Progenitor cell of endocrine pancreas (in vitro differentiated cells): ENCODE measurements at regions not wholly inside any gene's neighbourhood (a gene's known extent, or its start where the extent isn't known, plus 50 kb on each side); places are given as distances from the start of the nearest gene placed in this dataset.

Experiments
- DNase-seq: peaks from one replicate; pipeline ENCODE4 v3.0.0; 2021; ENCODE audit warnings: low spot score; ENCODE audit not compliant: unreplicated experiment
- H3K27ac Mint-ChIP-seq: 2 replicates; pipeline ENCODE4 v1.8.0; 2021; ENCODE audit warnings: mild to moderate bottlenecking, moderate library complexity, mixed read lengths
- H3K27me3 Mint-ChIP-seq: 2 replicates; pipeline ENCODE4 v1.8.0; 2021; ENCODE audit warnings: mixed read lengths
- H3K36me3 Mint-ChIP-seq: 2 replicates; pipeline ENCODE4 v1.8.0; 2022; ENCODE audit warnings: mixed read lengths; ENCODE audit not compliant: insufficient read depth
- H3K4me1 Mint-ChIP-seq: 2 replicates; pipeline ENCODE4 v1.8.0; 2021; ENCODE audit warnings: low read depth, mixed read lengths
- H3K4me3 Mint-ChIP-seq: 2 replicates; pipeline ENCODE4 v1.8.0; 2021; ENCODE audit warnings: low read depth, mild to moderate bottlenecking, moderate library complexity, mixed read lengths
- H3K9me3 Mint-ChIP-seq: 2 replicates; pipeline ENCODE4 v1.8.0; 2021; ENCODE audit warnings: low read depth, mixed read lengths
- CTCF ChIP-seq: fragments of 200-600 bp; sonication (generic); IDR thresholded peaks from one replicate; pipeline ENCODE4 v1.5.0; 2021; ENCODE audit warnings: antibody characterized with exemption, mild to moderate bottlenecking; ENCODE audit not compliant: unreplicated experiment

GRCh38 chr5:128615578-128615977 is 77.5 kb upstream of the FBN2 start:
- no peak for DNase-seq
- Mint-ChIP-seq H3K4me1 (no peaks in the 10 kb centered on the region), H3K27me3 (no peaks in the 10 kb centered on the region), H3K27ac (no peak overlapping the region), H3K36me3 (no peaks in the 10 kb centered on the region), H3K9me3 (peaks cover under 1% of the 10 kb centered on the region), H3K4me3 (no peak overlapping the region)
- no peak for TF ChIP-seq CTCF

GRCh38 chr5:128626536-128627090 is 88.6 kb upstream of the FBN2 start:
- no peak for TF ChIP-seq CTCF
- Mint-ChIP-seq H3K27ac (no peak overlapping the region), H3K9me3 (no peaks in the 10 kb centered on the region), H3K4me3 (no peak overlapping the region), H3K36me3 (no peaks in the 10 kb centered on the region), H3K4me1 (no peaks in the 10 kb centered on the region), H3K27me3 (no peaks in the 10 kb centered on the region)
- no peak for DNase-seq

- H3K27ac Mint-ChIP-seq, result no peak overlapping the region
- H3K4me3 Mint-ChIP-seq, result no peak overlapping the region
- no peaks in the 10 kb centered on the region for H3K36me3 Mint-ChIP-seq
- no peaks in the 10 kb centered on the region for H3K4me1 Mint-ChIP-seq
- H3K27me3 Mint-ChIP-seq, result no peaks in the 10 kb centered on the region
- H3K9me3 Mint-ChIP-seq, result no peaks in the 10 kb centered on the region
- no peak for DNase-seq
- TF ChIP-seq CTCF, result no peak
Observed at GRCh38 chr5:128627939-128628338, 89.9 kb upstream of the FBN2 start.

GRCh38 chr5:128629157-128629556 is 91.1 kb upstream of the FBN2 start:
- no peak for DNase-seq
- Mint-ChIP-seq H3K27ac (no peak overlapping the region), H3K9me3 (no peaks in the 10 kb centered on the region), H3K4me3 (no peak overlapping the region), H3K4me1 (no peaks in the 10 kb centered on the region), H3K36me3 (no peaks in the 10 kb centered on the region), H3K27me3 (no peaks in the 10 kb centered on the region)
- TF ChIP-seq CTCF, result no peak

- H3K9me3 Mint-ChIP-seq, result no peaks in the 10 kb centered on the region
- no peaks in the 10 kb centered on the region for H3K4me1 Mint-ChIP-seq
- H3K4me3 Mint-ChIP-seq, result no peak overlapping the region
- no peak for DNase-seq
- no peak for TF ChIP-seq CTCF
- no peak overlapping the region for H3K27ac Mint-ChIP-seq
- no peaks in the 10 kb centered on the region for H3K36me3 Mint-ChIP-seq
- H3K27me3 Mint-ChIP-seq, result no peaks in the 10 kb centered on the region
Observed at GRCh38 chr5:128630121-128630520, 92.1 kb upstream of the FBN2 start.
